ENCODE measurements at regions not wholly inside any gene's neighbourhood (a gene's known extent, or its start where the extent isn't known, plus 50 kb on each side); places are given as distances from the start of the nearest gene placed in this dataset.

DNA sequence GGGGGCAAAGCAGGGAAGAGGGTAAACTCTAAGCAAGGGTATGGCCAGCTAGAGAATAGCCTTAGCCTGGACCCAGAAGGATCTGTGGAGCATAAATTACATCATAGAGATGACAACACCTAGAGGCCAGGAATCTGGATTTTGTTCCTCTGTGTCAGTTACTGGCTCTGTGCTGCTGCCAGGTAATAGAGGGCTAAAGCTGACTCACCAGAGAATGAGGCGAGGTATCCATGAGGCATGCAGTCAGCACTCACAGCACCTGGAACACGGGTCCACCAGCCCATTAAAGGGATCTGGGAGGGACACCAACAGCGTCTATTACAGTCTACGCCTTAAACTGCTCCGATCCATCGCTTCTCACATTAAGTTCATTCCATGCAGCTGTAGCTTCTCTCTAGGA, 74.9 kb upstream of the CMKLR1 start:
- no peak for DNase-seq (ENCODE audit: low read depth)
- TF ChIP-seq, protein P1, sequence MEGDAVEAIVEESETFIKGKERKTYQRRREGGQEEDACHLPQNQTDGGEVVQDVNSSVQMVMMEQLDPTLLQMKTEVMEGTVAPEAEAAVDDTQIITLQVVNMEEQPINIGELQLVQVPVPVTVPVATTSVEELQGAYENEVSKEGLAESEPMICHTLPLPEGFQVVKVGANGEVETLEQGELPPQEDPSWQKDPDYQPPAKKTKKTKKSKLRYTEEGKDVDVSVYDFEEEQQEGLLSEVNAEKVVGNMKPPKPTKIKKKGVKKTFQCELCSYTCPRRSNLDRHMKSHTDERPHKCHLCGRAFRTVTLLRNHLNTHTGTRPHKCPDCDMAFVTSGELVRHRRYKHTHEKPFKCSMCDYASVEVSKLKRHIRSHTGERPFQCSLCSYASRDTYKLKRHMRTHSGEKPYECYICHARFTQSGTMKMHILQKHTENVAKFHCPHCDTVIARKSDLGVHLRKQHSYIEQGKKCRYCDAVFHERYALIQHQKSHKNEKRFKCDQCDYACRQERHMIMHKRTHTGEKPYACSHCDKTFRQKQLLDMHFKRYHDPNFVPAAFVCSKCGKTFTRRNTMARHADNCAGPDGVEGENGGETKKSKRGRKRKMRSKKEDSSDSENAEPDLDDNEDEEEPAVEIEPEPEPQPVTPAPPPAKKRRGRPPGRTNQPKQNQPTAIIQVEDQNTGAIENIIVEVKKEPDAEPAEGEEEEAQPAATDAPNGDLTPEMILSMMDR (IDR thresholded peaks at IDR 0.05; ENCODE audit: insufficient read depth, low read length): no peak
- H3K4me3 ChIP-seq (ENCODE audit: low read depth, low read length): no peak overlapping the region

DNA sequence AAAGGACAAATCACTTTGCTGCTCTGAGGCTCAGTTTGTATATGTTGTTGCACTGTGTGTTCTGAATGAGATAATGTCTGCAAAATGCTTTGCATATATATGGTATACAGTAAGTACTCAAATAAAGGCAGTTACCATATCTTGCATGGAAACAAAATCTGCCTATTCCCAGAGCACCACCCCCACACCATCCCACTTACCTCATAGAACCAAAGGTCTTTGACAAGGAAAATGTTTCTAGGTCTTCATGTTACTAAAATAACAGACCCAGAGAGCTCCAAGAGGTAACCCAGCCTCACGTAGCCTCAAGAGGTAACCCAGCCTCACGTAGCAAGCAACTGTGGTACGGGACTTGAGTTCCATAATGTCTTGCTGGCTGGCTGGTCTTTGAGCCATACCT, 71.6 kb upstream of the CMKLR1 start:
- TF ChIP-seq, protein P1 (IDR thresholded peaks at IDR 0.05; ENCODE audit: insufficient read depth, low read length): no peak
- H3K4me3 ChIP-seq (ENCODE audit: low read depth, low read length): no peak overlapping the region
- no peak for DNase-seq (ENCODE audit: low read depth)

DNA sequence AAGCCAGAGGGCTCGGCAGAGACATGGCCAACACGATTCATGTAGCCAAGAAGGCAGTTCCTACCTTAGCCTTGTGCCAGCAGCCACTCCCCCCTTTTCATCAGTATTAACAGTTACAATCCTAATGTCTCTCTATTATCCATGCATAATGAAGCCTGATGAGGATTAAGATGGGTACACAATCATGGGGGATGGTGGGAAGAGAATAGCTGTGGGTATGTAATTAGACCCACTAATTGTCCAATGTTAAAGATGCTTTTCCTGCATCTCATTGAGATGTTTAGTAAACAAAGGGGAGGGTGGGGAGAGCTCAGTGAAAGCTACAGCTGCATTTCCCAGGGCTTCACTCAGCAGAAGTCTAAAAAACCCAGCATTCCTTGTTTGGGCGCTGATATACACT, 70.4 kb upstream of the CMKLR1 start:
- H3K4me3 ChIP-seq (ENCODE audit: low read depth, low read length): no peak overlapping the region
- TF ChIP-seq, protein P1 (IDR thresholded peaks at IDR 0.05; ENCODE audit: insufficient read depth, low read length): no peak
- DNase-seq (ENCODE audit: low read depth): no peak

DNA sequence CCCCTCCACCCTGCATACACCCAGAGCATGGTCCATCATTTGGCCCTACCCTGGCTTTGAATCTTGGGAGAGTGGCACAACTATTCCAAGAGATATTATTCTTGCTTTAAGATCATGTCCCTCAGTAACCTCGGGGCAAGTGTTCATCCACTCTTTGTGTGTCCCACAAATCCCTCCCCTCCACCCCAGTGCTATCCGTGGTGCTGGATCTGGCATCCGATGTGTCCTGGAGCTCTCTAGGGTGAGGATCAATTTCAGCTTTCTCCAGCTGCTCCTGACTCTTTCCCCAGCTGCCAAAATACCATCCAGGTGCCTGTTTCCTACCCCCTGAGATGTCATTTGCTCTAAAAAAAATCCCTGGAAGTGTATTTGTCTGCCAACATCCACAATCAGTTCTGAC, 64.8 kb upstream of the CMKLR1 start:
- TF ChIP-seq, protein P1 (IDR thresholded peaks at IDR 0.05; ENCODE audit: insufficient read depth, low read length): no peak
- no peak for DNase-seq (ENCODE audit: low read depth)
- H3K4me3 ChIP-seq (ENCODE audit: low read depth, low read length): no peak overlapping the region

DNA sequence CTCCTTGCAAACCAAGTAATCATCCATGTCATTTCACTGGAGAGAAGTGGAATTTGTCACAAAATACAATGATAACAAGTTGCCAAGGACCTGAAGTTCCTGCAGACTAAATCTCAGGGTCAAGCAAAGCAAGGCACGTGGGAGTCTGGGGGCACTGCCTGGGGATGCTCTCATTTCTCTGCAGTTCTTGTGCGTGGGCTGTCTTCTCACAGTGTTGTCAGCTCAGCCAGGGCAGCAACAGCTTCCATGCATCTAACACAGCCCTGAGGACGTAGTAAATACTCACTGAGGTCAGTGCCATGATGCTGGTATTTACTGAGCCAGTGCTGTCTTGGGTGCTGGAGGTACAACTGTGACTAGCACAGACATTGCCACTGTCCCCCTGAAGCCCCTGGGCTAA, 62.9 kb upstream of the CMKLR1 start:
- TF ChIP-seq, protein P1 (IDR thresholded peaks at IDR 0.05; ENCODE audit: insufficient read depth, low read length): no peak
- H3K4me3 ChIP-seq (ENCODE audit: low read depth, low read length): no peak overlapping the region
- no peak for DNase-seq (ENCODE audit: low read depth)

DNA sequence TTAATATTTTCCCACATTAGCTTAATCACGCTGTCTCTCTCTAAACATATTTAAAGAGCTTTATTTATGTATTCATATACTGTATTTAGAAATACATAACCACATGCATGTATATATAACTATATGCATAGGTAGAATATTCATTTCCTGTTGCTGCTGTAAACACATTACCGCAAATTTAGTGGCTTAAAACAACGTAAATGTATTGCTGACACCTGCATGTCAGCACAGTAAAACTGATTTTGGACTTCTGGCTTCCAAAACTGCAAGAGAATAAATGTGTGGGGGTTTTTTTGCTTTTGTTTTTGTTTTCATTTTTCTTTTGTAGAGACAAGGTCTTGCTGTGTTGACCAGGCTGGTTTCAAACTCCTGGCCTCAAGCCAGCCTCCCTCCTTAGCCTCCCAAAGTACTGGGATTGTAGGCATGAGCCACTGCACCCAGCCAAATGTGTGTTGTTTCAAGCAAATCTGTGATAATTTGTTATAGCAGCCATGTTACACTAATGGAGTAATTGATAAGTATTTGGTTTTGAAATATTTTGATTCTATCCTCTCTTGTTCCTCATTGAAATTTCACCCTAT, 61.9 kb upstream of the CMKLR1 start:
- DNase-seq (ENCODE audit: low read depth): no peak
- TF ChIP-seq, protein P1 (IDR thresholded peaks at IDR 0.05; ENCODE audit: insufficient read depth, low read length): no peak
- no peak overlapping the region for H3K4me3 ChIP-seq (ENCODE audit: low read depth, low read length)

DNA sequence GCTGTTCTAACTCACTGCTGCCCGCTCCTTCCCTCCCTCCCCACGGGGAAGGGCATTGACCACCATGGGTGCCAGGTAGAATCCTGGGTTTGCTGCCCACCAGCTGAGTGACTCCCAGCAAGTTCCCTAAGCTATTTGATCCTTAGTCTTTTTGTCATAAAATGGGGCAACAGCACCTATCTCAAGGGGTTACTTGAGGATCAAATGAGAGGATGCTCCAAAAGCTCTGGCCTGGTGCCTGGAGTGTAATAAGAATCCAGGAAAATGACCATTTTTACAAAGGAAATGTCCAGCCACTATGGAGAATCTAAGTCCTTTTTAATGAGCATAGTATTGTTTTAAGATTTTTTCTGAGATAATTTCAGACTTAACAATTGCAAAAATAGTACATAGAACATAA, 61.4 kb upstream of the CMKLR1 start:
- TF ChIP-seq, protein P1 (IDR thresholded peaks at IDR 0.05; ENCODE audit: insufficient read depth, low read length): no peak
- no peak overlapping the region for H3K4me3 ChIP-seq (ENCODE audit: low read depth, low read length)
- DNase-seq (ENCODE audit: low read depth): no peak
